Gastroesophageal sphincter (tissue), 4 donors: ENCODE measurements at regions not wholly inside any gene's neighbourhood (a gene's known extent, or its start where the extent isn't known, plus 50 kb on each side); places are given as distances from the start of the nearest gene placed in this dataset.

Experiments
- ATAC-seq: fragments of 150-250 bp; one replicate; pipeline ENCODE4 v1.9.1; 2016; ENCODE audit warnings: mild to moderate bottlenecking, moderate library complexity
- H3K27ac ChIP-seq, 4 donors: fragments of 200-600 bp; sonication (generic) in 3 of 4; 1 replicate in 3 of 4; 2 replicates in 1 of 4; pipeline ENCODE4 v1.5.1; 2016 to 2019
- H3K27me3 ChIP-seq: fragments of 200-600 bp; sonication (generic); one replicate; pipeline ENCODE4 v1.5.1; 2019
- H3K36me3 ChIP-seq, 2 donors: fragments of 200-600 bp; sonication (generic); one replicate each; pipeline ENCODE4 v1.5.1; 2019; ENCODE audit warnings: control low read depth in 1 of 2
- H3K4me1 ChIP-seq, 3 donors: fragments of 200-600 bp; sonication (generic); 1 replicate in 2 of 3; 2 replicates in 1 of 3; pipeline ENCODE4 v1.5.1; 2016 to 2019; ENCODE audit warnings: control low read depth in 2 of 3
- H3K4me3 ChIP-seq, 2 donors: fragments of 200-600 bp; sonication (generic); one replicate each; pipeline ENCODE4 v1.5.1; 2019; ENCODE audit warnings: mild to moderate bottlenecking in 1 of 2, moderate library complexity in 1 of 2
- H3K9me3 ChIP-seq, 3 donors: fragments of 200-600 bp; sonication (generic); one replicate each; pipeline ENCODE4 v1.5.1; 2017 to 2019; ENCODE audit warnings: control low read depth in 2 of 3
- CTCF ChIP-seq, 4 experiments: fragments of 200-600 bp in 2 of 4; fragments of 450-650 bp in 2 of 4; sonication (generic) in 1 of 4; IDR thresholded peaks; one replicate each; pipeline ENCODE4 v1.5.1; 2017 to 2019; ENCODE audit warnings: antibody characterized with exemption in 4 of 4, mild to moderate bottlenecking in 2 of 4, moderate library complexity in 2 of 4
- EP300 ChIP-seq: sonication (generic); formaldehyde crosslinking; IDR thresholded peaks from one replicate; pipeline ENCODE4 v1.6.1; 2017; ENCODE audit warnings: antibody characterized with exemption, mild to moderate bottlenecking
- POLR2A ChIP-seq, 2 donors: fragments of 450-650 bp; IDR thresholded peaks; one replicate each; pipeline ENCODE4 v1.6.1; 2017; ENCODE audit warnings: antibody characterized with exemption in 2 of 2, mild to moderate bottlenecking in 2 of 2, moderate library complexity in 1 of 2
- POLR2AphosphoS5 ChIP-seq: sonication (generic); formaldehyde crosslinking; IDR thresholded peaks from one replicate; pipeline ENCODE4 v1.6.1; 2017; ENCODE audit warnings: antibody characterized with exemption
- WGBS, 2 donors: methylation state at CpG; one replicate each; pipeline ENCODE4 v1.1.5; 2018; ENCODE audit warnings: low coverage in 1 of 2; 5-methylcytosine and 5-hydroxymethylcytosine counted together

DNA sequence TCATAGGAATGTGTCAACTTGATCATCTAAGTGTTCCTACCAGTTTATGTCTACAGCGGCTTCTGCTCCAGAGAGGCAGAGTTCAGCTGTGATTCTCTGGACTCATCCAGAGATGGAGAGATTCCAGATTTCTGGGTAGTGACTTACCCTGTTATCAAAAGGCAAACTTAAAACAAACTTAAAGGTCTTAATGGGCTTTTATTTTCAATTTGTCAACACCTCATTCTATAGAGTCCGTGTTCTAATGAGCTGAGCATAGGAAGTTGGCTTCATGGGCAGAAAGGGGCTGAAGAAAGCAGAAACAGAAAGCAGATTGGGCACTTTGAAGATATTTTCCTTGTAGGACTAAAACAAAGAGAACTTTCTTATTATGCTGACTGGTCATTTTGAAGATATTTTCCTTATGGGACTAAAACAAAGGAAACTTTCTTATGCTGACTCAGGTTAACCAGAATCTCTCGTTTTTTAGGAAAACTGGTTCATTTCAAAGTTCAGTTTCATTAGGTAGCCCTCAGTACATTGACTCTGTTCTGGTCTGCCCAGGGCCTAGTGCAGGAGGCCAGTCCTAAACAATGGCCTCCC is 185.1 kb downstream of the CDH26 start:
- H3K27ac ChIP-seq, result no peak overlapping the region
- TF ChIP-seq EP300 (no peak), CTCF (IDR thresholded peaks at IDR 0.05) (no peak), POLR2A (IDR thresholded peaks at IDR 0.05) (no peak), POLR2AphosphoS5 (no peak)

GRCh38 chr20:60144404-60144803 is 186.2 kb downstream of the CDH26 start:
- Histone ChIP-seq H3K9me3 (peaks cover 0 to 4% (median 0%) of the 10 kb centered on the region in 3 donors), H3K27ac (no peak overlapping the region), H3K4me3 (no peak overlapping the region), H3K36me3 (no peaks in the 10 kb centered on the region), H3K4me1 (no peaks in the 10 kb centered on the region), H3K27me3 (no peaks in the 10 kb centered on the region)
- no peak for ATAC-seq
- WGBS, 2 donors, result 84 to 97% methylated on average over 3 of the region's 3 CpGs
- TF ChIP-seq POLR2A (IDR thresholded peaks at IDR 0.05) (no peak), EP300 (no peak), CTCF (IDR thresholded peaks at IDR 0.05) (no peak), POLR2AphosphoS5 (no peak)

More for the DNA sequence above, 185.1 kb downstream of the CDH26 start:
- Histone ChIP-seq H3K4me3 (no peak overlapping the region), H3K27me3 (no peaks in the 10 kb centered on the region), H3K36me3 (no peaks in the 10 kb centered on the region), H3K9me3 (no peaks in the 10 kb centered on the region), H3K4me1 (peaks cover 0 to 5% (median 0%) of the 10 kb centered on the region in 3 donors)
- ATAC-seq, result no peak
- WGBS, 2 donors, result 61 to 62% methylated on average over 3 of the region's 3 CpGs

DNA sequence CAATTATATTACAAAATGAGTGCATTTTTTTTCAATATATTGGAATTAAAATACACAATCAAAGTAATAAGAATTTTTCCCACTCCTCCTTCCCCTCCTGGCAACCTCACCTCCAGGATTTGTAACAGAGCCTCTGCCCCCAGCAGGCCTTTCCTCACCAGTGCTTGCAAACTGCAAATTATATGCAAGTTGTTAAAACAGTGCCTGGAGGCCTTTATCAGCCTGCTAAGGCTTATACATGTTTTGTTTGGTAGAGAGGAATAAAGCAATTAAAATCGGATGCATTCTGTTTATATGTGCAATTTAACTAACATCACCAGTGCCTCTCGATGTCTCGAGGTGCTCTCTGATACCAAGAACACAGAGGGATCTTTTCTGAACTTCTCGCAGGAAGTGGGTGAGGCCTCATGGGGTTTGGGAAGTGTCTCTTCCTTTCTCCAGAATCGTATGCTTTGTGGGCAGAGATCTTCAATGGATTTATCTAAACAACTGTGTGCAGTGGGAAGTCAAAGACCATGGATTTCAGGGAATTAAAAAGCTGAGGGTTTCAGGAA is 186.8 kb downstream of the CDH26 start:
- Histone ChIP-seq H3K36me3 (no peaks in the 10 kb centered on the region), H3K9me3 (peaks cover 0 to 6% (median 0%) of the 10 kb centered on the region in 3 donors), H3K4me1 (no peaks in the 10 kb centered on the region), H3K27me3 (no peaks in the 10 kb centered on the region), H3K4me3 (no peak overlapping the region), H3K27ac (no peak overlapping the region)
- TF ChIP-seq CTCF (IDR thresholded peaks at IDR 0.05), result no peak
- TF ChIP-seq POLR2A (IDR thresholded peaks at IDR 0.05), result no peak
- TF ChIP-seq POLR2AphosphoS5, result no peak
- no peak for TF ChIP-seq EP300
- ATAC-seq, result no peak
- WGBS, 2 donors, result 53 to 65% methylated on average over 5 of the region's 5 CpGs

DNA sequence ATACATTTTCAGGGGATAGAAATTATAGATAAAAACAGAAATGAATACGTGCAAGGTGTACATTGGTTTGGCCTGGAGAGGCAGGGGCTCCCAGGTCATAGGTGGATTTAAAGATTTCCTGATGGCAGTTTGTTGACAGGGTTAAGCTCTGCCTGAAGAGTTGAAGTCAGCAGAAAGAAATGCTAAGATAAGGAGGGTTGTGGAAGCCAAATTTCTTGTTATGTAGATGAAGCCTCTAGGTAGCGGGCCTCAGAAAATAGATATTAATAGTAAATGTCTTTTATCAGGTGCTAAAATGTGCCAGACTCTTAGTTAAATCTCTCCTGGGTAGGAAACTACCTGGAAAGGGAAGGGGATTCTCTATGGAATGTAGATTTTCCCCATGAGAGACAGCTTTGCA is 188.8 kb downstream of the CDH26 start:
- no peak overlapping the region for H3K27ac ChIP-seq
- H3K9me3 ChIP-seq, result peaks cover 0 to 6% (median 0%) of the 10 kb centered on the region in 3 donors
- no peak overlapping the region for H3K4me3 ChIP-seq
- WGBS, 2 donors, result 55 to 82% methylated on average over 2 of the region's 2 CpGs
- H3K4me1 ChIP-seq, result no peaks in the 10 kb centered on the region
- ATAC-seq, result no peak
- H3K36me3 ChIP-seq, result no peaks in the 10 kb centered on the region
- H3K27me3 ChIP-seq, result no peaks in the 10 kb centered on the region
- TF ChIP-seq CTCF (IDR thresholded peaks at IDR 0.05) (no peak), POLR2A (IDR thresholded peaks at IDR 0.05) (no peak)

- ATAC-seq, result no peak
- Histone ChIP-seq H3K27ac (no peak overlapping the region), H3K9me3 (peaks cover 0 to 6% (median 0%) of the 10 kb centered on the region in 3 donors), H3K27me3 (no peaks in the 10 kb centered on the region), H3K36me3 (no peaks in the 10 kb centered on the region), H3K4me1 (no peaks in the 10 kb centered on the region), H3K4me3 (no peak overlapping the region)
- no peak for TF ChIP-seq CTCF (IDR thresholded peaks at IDR 0.05)
- no peak for TF ChIP-seq EP300
- no peak for TF ChIP-seq POLR2A (IDR thresholded peaks at IDR 0.05)
- no peak for TF ChIP-seq POLR2AphosphoS5
These were observed 190.7 kb downstream of the CDH26 start for GRCh38 chr20:60148885-60149284.
